GM18951 (cell line): ENCODE measurements at regions not wholly inside any gene's neighbourhood (a gene's known extent, or its start where the extent isn't known, plus 50 kb on each side); places are given as distances from the start of the nearest gene placed in this dataset.

ENCODE experiments used
- POLR2A ChIP-seq: IDR thresholded peaks from 4 replicates; pipeline ENCODE4 v1.6.1; 2011; ENCODE audit warnings: mild to moderate bottlenecking; ENCODE audit not compliant: insufficient read length, insufficient read depth; ENCODE audit errors: extremely low read depth
- in situ Hi-C: fragments of 300-500 bp; cut with MboI; formaldehyde crosslinking; loops from one replicate; pipeline ENCODE4 v1.12.0; 2022; ENCODE audit warnings: low sequenced_read_pairs, mixed read lengths, inconsistent platforms; ENCODE audit not compliant: unreplicated experiment

DNA sequence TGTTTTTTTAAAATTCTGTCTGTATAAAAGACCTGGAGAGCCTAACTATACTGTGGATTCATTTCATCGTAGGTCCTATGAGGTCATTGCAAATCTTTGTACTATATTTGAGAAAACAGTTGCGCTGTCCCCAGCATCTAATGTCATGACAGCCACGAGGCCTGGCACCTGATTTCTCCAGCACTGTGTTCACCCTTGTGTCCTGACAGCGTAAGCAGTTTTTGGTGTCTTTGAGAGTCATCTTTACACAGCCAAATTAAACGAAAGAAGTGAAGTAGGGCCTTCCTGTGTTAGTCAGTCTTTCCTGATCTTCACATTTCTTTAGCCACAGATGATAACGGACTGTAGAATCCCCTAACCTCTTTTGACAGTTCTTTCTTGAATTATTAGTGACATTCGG, 70.6 kb upstream of the PHACTR2 start:
- in situ Hi-C loops: no loop called here
- no peak for TF ChIP-seq POLR2A

DNA sequence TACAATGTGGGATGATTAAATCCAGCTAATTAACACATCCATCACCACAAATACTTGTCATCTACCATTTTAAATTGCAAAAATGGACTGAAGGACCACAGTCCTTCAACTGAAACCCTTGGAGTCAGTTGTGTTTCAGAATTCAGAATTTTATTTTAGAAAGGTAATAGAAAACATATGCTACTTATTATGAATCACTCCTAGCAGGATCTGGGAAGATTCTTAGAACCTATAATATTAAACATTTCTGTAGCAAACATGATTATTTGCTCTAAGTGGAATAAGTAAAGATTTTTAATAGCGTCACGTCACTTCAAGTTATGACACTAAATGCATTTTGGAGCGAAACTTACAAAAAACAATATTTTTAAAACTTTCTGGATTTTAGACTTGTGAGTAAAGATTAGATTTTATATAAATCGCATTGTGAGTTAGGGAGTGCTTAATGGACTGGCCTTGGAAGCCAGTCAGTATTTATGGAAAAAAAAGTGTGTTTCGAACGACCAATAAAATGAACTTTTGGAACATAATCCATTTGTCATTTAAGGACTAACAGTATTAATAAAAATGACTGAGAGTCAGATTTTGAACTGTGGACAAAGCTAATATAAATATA, 71.8 kb upstream of the PHACTR2 start:
- TF ChIP-seq POLR2A: no peak
- in situ Hi-C loops: no loop called here

DNA sequence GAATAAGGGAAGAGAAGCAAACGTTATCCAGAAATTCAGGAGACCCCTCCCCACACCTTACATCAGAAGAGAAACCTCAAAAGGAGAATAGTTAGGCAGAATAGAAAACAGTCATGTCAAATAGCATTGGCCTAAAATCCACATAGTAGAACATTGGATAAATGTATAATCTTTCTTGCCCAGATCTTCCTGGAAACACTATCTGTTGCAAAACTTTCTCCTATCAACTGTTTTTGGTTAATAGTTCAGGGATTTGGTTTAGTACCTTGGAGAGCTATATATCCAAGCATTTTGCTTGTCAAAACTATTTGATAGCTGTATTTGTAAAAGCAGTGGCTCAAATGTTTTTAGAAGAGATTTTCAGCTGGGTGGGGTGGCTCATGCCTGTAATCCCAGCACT, 74.3 kb upstream of the PHACTR2 start:
- TF ChIP-seq POLR2A: no peak
- in situ Hi-C loops: no loop called here

DNA sequence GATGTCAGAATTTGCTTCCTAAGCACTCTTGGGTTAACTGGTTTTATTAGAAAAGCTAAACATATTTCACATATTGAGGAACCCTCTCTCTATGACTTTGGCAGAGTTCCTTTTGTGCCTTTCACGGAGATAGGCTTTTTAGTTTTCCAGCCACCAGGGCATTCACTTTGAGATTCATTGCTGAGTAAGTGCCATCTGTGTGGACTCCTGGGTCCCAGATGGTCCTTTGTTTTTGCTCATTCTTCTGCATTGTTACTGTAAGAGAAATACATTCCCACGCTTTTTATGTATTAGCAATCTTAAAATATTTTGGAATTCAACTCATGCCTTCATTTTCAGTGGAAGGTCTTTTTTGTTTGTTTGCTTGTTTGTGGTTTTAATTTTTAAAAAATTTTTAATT, 76.3 kb upstream of the PHACTR2 start:
- TF ChIP-seq POLR2A: no peak
- in situ Hi-C loops: no loop called here

DNA sequence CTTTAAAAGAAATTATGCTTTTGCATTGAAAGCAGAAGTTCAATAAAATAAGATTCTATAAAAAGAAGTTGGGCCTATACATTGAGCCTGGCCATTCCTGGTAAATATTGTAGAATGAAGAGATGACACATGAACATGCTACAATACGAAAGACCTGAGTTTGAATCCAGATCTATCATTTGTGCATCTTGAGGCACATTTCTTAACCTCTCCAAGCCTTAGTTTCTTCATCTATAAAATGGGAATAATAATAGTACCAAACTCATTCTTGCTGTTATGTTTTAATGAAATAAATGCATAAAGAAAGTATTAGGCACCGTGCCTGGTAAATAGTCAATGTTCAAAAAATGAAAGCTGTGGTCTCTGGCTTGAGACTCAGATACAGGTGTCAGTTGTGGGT, 76.9 kb upstream of the PHACTR2 start:
- in situ Hi-C loops: no loop called here
- TF ChIP-seq POLR2A: no peak

DNA sequence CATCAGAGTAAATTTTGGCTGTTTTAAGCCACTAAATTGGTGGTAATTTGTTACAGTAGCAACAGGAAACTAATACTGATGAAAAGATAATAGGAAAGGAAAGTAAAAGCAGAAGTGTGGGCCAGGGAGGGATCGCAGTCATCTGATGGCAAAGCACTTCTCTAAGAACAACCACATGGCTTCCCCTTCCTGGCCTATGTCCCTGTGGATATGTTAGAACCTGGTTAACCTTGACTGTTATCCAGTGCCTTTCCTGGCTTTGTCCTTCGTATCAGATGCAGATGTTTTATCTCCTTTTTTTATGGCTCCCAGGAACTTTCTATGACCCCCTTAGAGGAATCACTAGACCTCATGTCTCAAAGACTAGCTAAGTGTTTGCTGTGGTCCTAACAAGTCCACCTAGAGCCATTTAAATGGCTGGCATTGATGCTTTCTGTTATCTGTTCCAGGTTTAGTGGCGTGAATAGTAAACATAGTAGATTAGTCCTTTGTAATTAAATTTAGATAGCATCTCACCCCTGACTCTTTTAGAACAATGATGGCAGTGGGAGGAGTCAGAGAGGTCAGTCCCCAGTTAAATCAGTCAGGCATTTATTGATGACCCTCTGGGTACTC, 79.2 kb upstream of the PHACTR2 start:
- in situ Hi-C loops: no loop called here

DNA sequence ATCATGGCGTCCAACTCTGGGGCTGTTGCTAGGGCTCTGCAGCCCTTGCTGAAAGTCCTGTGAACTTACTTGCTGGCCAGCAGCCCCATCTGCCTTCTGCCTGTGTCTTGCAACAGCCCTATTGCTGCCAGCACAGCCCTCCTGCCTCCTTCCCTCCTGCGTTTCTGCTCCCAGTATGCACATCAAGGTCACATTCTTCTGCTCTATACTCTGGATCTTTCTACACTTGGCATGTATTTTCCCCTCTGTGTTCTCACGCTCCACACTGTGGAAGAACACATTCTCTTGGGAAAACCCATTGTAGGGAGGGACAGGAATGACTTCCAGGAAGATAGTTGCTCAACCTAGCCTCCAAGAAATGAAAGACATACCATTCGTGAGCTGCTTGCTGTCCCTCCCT, 80.9 kb upstream of the PHACTR2 start:
- TF ChIP-seq POLR2A: no peak
- in situ Hi-C loops: no loop called here

More for the DNA sequence above, 79.2 kb upstream of the PHACTR2 start:
- TF ChIP-seq POLR2A: no peak

DNA sequence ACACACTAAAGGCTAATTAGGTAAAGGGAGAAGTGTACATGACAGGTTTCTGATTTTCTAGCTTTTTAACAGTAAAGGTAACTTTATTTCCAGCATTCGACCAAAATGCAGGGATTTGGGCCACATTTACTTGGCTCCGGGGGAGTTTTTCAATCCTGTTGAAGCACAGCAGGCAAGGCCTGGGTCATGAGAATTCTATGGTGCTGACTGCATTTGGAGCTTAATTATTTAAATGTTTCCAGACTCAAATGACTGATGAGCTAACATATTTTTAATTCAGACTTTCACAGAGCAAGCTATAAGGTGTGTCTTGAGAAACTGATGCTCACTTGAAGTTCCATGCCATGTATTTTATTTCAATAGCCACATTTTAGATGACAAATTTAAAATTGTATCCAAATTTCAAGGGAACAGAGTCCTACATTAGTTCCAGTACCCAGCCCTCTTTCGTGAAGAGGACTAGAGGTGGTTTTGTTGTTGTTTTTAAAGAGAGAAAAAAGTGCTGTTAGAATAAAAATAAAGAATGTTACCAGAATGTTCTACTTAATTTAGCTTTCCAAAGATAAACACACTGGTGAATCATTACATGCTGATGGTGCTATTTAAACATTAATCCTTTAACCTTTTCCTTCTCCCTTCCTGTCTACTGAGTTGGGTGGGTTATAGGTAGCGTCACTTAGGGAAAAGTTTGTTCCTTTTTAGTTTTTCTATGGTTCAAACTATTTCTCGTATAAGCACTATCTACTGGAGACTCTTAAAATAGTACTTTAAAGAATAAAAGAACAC, 82.3 kb upstream of the PHACTR2 start:
- in situ Hi-C loops: no loop called here
- no peak for TF ChIP-seq POLR2A

DNA sequence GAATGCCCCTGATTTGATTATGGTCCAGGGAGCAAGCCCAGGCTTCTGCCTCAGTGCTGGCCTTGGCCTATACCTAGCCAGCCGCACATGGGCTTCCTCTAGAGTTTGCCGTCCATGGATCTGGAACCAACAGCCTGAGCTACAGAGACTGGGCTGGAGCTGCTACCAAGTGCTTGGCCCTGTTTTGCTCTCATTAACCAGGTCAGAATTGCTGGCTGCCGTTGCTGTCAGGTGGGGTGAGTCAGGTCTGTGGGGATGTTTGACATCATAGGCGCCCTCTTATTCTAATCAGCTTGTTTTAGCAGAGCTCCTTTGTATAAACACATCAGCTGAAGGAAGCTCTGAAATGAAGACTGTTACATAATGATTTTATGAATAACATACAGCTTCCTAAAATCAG, 83.1 kb upstream of the PHACTR2 start:
- no peak for TF ChIP-seq POLR2A
- in situ Hi-C loops: no loop called here

DNA sequence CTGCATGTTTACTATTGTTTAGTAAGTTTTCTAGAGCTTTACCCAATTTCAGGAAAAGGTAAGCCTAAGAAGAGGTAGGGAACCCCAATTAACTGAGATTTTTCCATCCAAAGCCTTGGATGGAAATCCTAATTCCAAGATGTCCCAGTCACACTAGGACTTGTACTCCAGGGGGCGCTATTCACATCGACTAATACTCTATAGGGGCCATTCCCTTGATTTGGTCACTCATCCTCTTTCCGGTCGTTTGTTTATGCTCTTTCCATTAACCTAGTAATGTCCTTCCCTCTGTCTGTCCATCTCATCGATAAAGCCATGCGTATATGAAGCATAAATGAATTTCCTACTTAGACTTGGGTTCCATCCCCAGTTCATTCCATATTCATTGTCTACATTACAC, 80.8 kb upstream of the FUCA2 start:
- TF ChIP-seq POLR2A: no peak
- in situ Hi-C loops: no loop called here

DNA sequence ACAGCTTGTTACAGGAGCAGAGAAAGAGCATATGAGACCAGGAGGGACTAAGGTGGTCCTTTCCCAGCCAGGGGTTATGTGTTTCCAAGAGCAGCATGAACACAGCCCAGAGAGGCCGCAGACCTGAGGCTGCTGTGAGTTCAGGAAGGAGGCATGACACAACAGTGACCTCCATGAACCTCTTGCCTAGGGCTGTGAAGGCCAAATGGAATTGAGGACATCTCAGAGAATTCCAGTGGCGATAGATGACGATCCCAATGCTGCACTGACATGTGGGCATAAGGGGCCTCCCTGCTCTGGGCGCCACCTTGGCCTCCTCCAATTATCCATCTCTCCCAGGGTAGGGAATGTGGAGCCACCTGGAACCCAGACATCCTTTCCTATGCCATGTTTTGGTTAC, 79.9 kb upstream of the FUCA2 start:
- TF ChIP-seq POLR2A: no peak
- in situ Hi-C loops: no loop called here

DNA sequence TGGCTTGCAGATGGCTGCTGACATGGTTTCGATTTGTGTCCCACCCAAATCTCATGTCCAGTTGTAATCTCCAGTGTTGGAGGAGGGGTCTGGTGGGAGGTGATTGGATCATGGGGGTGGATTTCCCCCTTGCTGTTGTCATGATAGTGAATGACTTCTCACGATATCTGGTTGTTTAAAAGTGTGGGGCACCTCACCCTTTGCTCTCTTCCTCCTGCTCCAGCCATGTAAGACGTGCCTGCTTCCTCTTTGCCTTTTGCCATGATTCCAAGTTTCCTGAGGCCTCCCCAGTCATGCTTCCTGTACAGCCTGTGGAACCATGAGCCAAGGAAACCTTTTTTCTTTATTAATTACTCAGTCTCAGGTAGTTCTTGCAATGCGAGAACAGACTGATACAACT, 77.6 kb upstream of the FUCA2 start:
- in situ Hi-C loops: no loop called here
- no peak for TF ChIP-seq POLR2A

DNA sequence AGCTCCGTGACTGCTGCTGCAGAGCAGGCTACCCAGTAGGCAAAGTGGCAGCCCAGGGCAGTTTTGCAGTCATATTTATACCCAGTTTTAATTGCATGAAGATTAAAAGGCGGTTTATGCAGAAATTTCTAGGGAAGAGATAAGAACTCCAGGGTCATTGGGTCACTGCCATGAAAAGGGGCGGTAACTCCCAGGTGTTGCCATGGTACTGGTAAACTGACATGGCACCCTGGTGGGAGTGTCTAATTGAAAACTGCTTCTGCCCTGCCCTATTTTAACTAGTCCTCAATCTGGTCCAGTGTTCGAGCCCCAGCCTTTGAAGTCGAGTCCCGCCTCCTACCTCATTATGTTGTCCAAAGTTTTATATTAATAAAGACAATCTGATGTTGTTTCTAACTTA, 75.0 kb upstream of the FUCA2 start:
- in situ Hi-C loops: no loop called here
- no peak for TF ChIP-seq POLR2A

DNA sequence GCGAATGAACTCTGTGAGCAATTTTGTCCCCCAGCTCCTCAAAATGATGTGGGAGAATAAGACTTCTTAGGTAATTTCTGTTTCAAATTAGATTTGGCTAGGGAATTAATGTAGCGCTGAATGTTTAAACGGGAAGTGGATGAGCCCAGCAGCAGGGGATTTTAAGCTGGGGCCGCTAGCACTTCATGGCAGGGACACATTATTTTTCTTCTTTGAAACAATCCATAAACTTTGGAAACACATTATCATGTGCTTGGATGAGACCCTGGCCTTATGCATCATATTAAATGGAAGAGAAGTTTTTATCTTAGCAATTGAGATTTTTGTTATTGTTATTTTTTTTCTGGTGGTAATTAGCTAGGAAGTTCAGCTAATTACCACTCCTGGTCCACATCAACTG, 74.2 kb upstream of the FUCA2 start:
- in situ Hi-C loops: no loop called here
- no peak for TF ChIP-seq POLR2A
